ENCODE measurements at regions not wholly inside any gene's neighbourhood (a gene's known extent, or its start where the extent isn't known, plus 50 kb on each side); places are given as distances from the start of the nearest gene placed in this dataset.

- no peak for TF ChIP-seq POLR2AphosphoS5 (IDR thresholded peaks at IDR 0.05; ENCODE audit: low read depth, low read length)
- TF ChIP-seq POLR2A (IDR thresholded peaks at IDR 0.05; ENCODE audit: low read depth, low read length): no peak
- TF ChIP-seq TAF1 (IDR thresholded peaks at IDR 0.05; ENCODE audit: low read depth, low read length): no peak
- no peak for TF ChIP-seq SPI1 (IDR thresholded peaks at IDR 0.05; ENCODE audit: low read depth, low read length)
- no peak for TF ChIP-seq PAX5 (IDR thresholded peaks at IDR 0.05; ENCODE audit: insufficient read depth, low read length, severe bottlenecking)
- TF ChIP-seq POU2F2 (IDR thresholded peaks at IDR 0.05; ENCODE audit: low read depth, low read length): no peak
Measured at GRCh38 chr4:23245203-23245832, 552.6 kb downstream of the GBA3 start.

Measured in GM12891 (cell line).